Body of pancreas (tissue), 4 donors: ENCODE measurements at regions not wholly inside any gene's neighbourhood (a gene's known extent, or its start where the extent isn't known, plus 50 kb on each side); places are given as distances from the start of the nearest gene placed in this dataset.

Source experiments
- POLR2A ChIP-seq, 3 donors: fragments of 450-650 bp; IDR thresholded peaks; one replicate each; pipeline ENCODE4 v1.6.1; 2016; ENCODE audit warnings: antibody characterized with exemption in 3 of 3, mild to moderate bottlenecking in 2 of 3
- TF ChIP-seq, protein P1 (sequence below), 7 experiments: fragments of 450-650 bp in 4 of 7; fragments of 200-600 bp in 3 of 7; sonication (generic) in 3 of 7; IDR thresholded peaks; one replicate each; pipeline ENCODE4 v1.5.1; 2016 to 2019; ENCODE audit warnings: antibody characterized with exemption in 7 of 7

DNA sequence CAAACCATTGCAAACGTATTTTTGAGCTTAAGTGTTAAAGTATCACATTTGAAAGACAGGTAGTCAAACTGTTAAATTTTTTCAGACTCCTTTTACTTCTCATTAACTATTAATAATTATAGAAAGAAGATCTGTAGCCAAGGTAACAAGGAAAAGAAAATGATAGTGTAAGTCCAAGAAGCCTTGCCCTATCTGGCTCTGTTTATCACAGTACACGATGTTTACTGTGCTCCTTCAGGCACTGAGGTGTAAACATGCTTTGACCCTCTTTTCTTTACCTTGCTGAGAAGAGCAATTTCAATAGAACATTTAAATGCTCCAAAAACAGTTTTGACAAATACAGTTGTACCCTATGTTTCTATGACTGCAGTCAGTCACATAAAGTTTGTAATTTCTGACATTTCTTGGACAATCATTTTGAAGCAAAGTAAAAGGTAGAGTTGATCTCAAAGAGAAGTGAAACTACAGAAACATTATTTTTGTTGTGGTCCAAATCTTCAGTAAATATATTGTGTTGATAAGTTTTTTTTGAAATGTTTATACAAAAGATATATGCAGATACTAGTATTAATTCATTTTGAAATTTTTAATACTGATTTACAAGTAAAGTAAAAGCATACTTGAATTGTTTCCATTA is 152.6 kb upstream of the KYNU start:
- no peak for TF ChIP-seq POLR2A (IDR thresholded peaks at IDR 0.05)
- TF ChIP-seq, protein P1, sequence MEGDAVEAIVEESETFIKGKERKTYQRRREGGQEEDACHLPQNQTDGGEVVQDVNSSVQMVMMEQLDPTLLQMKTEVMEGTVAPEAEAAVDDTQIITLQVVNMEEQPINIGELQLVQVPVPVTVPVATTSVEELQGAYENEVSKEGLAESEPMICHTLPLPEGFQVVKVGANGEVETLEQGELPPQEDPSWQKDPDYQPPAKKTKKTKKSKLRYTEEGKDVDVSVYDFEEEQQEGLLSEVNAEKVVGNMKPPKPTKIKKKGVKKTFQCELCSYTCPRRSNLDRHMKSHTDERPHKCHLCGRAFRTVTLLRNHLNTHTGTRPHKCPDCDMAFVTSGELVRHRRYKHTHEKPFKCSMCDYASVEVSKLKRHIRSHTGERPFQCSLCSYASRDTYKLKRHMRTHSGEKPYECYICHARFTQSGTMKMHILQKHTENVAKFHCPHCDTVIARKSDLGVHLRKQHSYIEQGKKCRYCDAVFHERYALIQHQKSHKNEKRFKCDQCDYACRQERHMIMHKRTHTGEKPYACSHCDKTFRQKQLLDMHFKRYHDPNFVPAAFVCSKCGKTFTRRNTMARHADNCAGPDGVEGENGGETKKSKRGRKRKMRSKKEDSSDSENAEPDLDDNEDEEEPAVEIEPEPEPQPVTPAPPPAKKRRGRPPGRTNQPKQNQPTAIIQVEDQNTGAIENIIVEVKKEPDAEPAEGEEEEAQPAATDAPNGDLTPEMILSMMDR (IDR thresholded peaks at IDR 0.05): no peak
